ENCODE measurements at regions not wholly inside any gene's neighbourhood (a gene's known extent, or its start where the extent isn't known, plus 50 kb on each side); places are given as distances from the start of the nearest gene placed in this dataset.

DNA sequence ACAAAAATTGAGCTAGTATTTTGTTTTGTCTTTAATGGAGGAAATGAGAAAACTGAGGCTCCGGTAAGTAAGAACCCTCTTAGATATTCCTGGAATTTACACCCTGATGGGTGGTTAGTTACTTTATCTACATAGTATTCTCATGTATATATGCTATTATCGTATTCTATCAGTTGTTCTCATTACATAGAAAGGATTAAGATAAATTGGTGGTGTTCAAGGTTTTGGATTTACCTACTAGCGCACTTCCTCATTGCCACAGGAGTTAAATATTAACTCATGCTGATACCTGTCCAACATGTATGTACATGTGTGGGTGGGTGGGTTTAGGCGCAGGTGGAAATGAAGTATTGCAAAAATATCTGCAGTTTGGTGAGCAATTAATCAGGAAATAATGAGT, 61.1 kb upstream of the IFNE start:
- TF ChIP-seq, protein P1, sequence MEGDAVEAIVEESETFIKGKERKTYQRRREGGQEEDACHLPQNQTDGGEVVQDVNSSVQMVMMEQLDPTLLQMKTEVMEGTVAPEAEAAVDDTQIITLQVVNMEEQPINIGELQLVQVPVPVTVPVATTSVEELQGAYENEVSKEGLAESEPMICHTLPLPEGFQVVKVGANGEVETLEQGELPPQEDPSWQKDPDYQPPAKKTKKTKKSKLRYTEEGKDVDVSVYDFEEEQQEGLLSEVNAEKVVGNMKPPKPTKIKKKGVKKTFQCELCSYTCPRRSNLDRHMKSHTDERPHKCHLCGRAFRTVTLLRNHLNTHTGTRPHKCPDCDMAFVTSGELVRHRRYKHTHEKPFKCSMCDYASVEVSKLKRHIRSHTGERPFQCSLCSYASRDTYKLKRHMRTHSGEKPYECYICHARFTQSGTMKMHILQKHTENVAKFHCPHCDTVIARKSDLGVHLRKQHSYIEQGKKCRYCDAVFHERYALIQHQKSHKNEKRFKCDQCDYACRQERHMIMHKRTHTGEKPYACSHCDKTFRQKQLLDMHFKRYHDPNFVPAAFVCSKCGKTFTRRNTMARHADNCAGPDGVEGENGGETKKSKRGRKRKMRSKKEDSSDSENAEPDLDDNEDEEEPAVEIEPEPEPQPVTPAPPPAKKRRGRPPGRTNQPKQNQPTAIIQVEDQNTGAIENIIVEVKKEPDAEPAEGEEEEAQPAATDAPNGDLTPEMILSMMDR (IDR thresholded peaks at IDR 0.05; ENCODE audit: low read depth, low read length, missing input control): no peak
- TF ChIP-seq YY1 (IDR thresholded peaks at IDR 0.05) (no peak), GABPA (IDR thresholded peaks at IDR 0.05 in 1 of 2, conservative IDR thresholded peaks at IDR 0.05 in 1 of 2) (no peak), NR2F2 (IDR thresholded peaks at IDR 0.05) (no peak), RXRA (IDR thresholded peaks at IDR 0.05) (no peak)

Measured in liver (tissue), 3 donors.